GM21529 (cell line): ENCODE measurements at regions not wholly inside any gene's neighbourhood (a gene's known extent, or its start where the extent isn't known, plus 50 kb on each side); places are given as distances from the start of the nearest gene placed in this dataset.
"Not testable (repeated sequence)": the region's sequence is repeated elsewhere in the genome, so short reads cannot be mapped to it uniquely, and the experiment has no call there.

ENCODE experiments used
- ATAC-seq: cut with Tn5 transposase; IDR thresholded peaks from one replicate; pipeline ENCODE4 v1.9.1; 2021; ENCODE audit not compliant: unreplicated experiment

DNA sequence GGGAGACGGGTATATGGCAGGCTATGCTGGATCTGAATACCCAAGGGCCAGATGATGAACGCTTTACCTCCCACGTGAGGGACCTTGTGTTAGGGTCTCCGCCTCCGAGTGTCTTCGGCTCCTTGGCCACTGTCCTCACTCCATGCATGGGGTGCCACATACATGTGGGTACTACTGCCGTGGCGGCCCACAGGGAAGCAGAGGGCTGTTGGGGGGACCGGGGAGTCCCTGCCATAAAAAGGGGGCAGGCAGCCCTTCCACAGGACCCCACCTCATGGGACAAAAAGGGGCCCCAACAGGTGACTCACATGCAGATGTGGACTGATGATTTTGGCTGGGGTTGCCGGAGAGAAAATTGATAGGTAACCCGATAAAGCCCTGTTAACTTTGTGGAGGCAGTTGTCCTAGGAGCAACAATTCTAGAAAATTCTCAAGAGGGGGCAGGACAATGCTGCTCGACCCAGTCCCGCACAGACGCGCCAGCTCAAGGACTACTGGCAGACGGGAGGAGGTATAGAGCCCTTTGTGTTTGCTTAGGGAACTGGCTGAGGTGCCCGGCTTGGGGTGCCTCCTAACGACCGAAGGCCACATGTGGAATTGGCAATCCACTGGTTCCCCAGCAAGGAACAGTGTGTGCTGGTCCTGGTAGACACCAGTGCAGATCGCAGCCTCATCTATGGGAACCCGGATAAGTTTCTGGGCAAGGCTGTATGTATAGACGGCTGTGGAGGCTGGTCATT, 695.7 kb upstream of the AGA start:
- no peak for ATAC-seq

DNA sequence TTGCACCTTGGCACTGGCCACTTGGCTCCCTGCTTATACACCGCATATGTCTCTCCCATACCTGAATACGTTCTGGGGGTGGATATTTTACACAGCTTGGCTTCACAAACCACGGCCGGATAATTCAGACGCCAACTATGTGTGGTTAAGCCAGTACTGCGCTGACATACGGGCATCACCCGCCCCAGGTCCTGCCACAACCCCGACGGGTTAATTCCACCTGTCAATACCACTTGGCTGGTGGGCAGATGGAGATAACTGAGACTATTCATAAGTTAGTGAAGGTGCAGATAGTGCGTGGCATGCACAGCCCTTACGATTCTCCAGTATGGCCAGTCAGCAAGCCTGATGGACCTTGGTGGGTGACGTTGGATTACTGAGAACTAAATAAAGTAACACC, 696.3 kb upstream of the AGA start:
- ATAC-seq: no peak

DNA sequence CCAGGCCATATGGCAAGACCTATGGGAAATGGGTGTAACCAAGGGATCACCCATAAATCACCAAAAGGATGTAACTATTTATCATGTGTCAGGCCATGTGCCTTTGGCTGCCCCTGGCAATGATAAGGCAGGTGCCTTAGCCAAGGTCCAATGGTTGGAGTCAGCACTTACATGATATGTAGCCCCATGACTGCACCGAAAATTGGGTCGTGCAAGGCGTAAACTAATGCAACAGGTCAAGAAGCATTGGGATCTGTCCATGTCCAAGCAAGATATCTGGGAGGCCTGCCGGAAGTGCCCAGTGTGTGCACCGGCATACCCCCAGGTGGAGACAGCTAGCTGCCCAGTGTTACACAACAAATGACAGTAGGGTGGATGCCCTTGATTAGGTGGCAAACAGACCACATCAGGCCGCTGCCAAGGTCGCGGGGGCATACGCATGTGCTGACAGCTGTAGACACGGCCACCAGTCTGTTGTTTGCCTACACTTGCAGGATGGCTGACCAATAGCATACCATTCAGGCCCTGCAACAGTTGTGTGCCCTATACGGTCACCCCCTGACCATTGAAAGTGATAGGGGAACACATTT, 698.2 kb upstream of the AGA start:
- ATAC-seq: no peak

GRCh38 chr4:178142724-178143123, 700.5 kb upstream of the AGA start:
- ATAC-seq: no peak

DNA sequence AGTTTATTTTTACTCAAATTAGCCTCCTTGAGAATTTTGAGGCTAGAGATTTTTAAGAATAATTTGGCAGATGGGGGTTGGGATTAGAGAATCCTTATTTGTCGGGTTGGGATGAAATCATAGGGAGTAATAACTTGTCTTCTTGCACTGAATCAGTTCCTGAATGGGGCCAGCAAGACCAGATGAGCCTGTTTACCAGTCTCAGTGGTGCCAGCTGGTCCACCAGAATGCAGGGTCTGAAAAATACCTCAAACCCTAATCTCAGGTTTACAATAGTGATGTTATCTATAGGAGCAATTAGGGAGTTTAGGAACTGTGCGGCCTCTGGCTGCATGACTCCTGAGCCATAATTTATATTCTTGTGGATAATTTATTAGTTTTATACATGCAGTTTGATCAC, 705.9 kb upstream of the AGA start:
- ATAC-seq: no peak

GRCh38 chr4:178165251-178165950, 723.2 kb upstream of the AGA start:
- ATAC-seq: no peak

DNA sequence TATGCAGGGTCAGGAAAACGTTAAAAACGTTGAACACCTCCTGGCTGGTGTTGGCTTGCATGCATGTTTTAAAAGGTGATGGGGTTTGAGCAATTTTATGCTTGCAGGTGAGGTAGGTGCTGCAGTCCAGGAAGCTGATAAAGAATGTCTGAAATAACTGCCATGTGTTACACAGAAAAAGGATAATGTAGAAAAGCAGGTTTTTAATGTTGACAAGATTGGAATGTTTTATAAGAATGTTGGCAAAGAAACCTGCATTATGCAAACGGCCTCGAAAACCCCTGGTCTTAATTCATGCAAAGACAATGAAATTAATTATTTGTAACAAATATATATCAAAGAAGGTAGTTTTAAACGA, 723.7 kb upstream of the AGA start:
- ATAC-seq: no peak

GRCh38 chr4:178173771-178174170, 731.5 kb upstream of the AGA start:
- ATAC-seq: no peak

DNA sequence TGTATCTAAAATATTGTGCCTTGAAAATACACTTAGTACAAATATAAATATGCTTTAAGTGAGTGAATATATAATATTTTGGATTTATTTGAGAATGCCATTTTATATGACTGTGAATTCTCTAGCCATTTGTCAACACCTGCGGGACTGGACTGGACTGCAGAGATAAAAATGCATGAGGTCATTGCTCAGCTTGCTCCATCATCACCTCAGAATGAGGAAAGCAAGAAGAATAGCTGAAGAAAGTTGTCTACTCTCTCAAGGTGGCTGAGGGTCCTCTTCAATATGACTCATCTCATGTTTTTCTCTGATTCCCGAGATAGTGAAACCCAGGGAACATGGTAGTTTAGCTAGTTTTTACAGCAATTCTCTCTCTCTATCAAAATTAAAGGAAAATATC, 732.5 kb upstream of the AGA start:
- ATAC-seq: no peak

DNA sequence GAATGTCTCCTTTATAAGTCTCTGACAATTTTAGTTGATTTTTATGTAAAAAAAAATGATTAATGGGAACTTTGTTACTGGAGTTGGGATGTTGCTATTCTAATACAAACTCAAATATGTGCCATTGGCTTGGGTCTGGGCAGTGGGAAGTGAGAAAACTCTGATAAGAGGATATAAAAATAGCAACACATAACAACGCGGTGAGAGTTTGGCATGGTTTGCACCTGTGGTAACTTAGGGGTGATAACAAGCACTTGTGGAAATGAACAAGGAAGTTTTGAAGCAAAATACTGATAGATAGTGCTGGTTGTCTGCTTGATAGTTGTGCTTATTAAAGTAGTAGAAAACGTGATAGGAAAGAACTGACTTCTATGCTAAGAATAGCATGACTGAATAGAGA, 743.3 kb upstream of the AGA start:
- no peak for ATAC-seq

DNA sequence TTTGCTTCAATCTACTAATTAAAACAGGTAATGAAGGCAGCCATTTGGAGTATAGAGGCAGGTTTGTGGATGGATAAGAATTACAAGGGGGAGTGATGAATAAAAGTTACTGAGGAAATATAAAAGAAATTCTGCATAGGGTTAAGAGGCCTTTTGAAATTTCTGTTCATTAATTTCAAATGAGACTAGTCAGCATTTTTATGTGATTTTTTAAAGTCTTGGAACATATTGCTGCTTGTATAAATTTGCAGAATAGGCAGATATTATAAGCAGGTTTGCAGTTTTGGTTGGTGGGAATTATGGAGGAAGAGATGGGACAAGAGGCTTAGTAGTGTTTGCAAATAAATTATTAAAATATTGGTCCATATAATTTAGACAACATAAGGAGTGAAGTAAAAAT, 750.4 kb upstream of the AGA start:
- ATAC-seq: no peak

GRCh38 chr4:178196751-178197374, 754.6 kb upstream of the AGA start:
- ATAC-seq: no peak

GRCh38 chr4:178198691-178199090, 756.5 kb upstream of the AGA start:
- no peak for ATAC-seq

DNA sequence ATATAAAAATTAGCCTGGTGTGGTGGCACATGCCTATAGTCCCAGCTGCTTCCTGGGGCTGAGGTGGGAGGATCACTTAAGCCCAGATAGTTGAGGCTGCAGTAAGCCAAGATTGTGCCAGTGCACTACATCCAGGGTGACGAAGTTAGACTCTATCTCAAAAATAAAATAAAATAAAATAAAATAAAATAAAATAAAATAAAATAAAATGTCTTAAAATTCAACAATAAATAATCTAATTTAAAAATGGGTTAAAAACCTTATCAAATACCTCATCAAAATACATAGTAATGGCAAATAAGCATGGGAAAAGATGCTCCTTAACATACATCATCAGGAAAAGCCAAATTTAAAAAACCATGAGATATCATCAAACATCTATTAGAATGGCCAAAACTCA, 760.2 kb upstream of the AGA start:
- no peak for ATAC-seq

GRCh38 chr4:178205826-178206225, 763.6 kb upstream of the AGA start:
- no peak for ATAC-seq

- ATAC-seq: no peak
Measured at GRCh38 chr4:178215309-178215708, 773.1 kb upstream of the AGA start.

- ATAC-seq: no peak
Measured at GRCh38 chr4:178215763-178216162, 773.5 kb upstream of the AGA start.

- ATAC-seq: not testable (repeated sequence)
Measured at GRCh38 chr4:178226421-178226820, 784.2 kb upstream of the AGA start.

- no peak for ATAC-seq
Measured at GRCh38 chr4:178233906-178234305, 791.7 kb upstream of the AGA start.

DNA sequence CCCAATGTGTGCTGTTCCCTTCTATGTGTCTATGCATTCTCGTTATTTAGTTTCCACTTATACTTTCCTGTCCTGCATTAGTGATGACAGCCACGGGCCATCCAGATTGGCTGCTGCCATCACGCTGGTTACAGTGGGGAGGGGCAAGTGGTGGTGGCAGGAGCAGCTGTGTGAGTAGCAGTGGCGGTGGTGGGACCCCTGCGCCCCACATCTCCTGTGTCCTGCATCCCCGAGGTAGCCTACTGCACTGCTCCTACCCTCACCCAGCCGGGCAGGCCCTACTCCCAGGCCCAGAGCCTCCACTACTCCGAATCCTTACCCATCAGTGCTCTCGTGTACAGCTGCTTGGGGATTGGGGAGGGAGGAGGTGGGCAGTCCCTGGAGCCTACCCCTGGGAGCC, 798.7 kb upstream of the AGA start:
- ATAC-seq: no peak

- ATAC-seq: no peak
Measured at GRCh38 chr4:178241601-178242118, 799.4 kb upstream of the AGA start.

- ATAC-seq: no peak
Measured at GRCh38 chr4:178242655-178243054, 800.4 kb upstream of the AGA start.
